Skin of body (tissue), 1 donor: ENCODE measurements at regions not wholly inside any gene's neighbourhood (a gene's known extent, or its start where the extent isn't known, plus 50 kb on each side); places are given as distances from the start of the nearest gene placed in this dataset.
"Not testable (repeated sequence)": the region's sequence is repeated elsewhere in the genome, so short reads cannot be mapped to it uniquely, and the experiment has no call there.

Experiments
- DNase-seq: peaks from one replicate; lab custom pipeline; 2025; lab: John Stamatoyannopoulos, UW

GRCh38 chr4:127498366-127498765 is 134.4 kb upstream of the INTU start:
- no peak for DNase-seq

DNA sequence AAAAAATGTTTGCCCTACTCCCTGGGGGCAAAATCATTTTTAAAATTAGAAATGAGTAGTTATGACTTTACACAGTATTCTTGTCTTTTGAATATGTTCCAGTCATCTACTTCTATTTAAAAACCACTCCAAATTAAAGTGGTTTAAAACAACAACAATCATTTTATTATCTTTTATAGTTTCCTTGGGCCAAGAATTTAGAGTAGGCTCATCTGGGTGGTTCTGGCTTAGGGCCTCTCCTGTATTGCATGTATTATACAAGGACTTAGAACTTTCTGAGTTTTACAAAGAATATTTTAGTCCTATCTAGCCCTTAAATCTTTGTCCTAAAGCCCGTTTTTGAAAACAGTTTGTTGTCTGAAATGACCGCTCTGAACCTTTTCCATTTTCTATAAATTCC is 132.5 kb upstream of the INTU start:
- DNase-seq = no peak

- no peak for DNase-seq
Observed at GRCh38 chr4:127501103-127501502, 131.7 kb upstream of the INTU start.

DNA sequence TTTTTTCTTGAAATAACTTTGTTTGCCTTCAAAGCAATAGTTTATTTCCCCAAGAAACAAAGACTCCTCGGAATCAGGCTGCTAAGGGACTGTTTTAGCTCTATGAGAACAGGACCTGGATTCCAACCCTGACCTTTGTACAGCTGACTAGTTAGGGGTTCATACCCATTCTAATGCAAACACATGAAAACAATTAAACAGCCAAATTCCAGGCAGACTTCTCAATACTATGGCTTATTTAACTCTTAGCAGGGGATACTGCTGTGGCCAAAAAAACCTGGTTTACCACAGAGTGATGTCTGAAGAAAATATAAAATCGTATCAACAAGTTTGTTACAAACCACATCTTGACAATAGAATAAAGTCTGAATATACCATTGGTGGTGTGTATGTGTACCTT is 129.6 kb upstream of the INTU start:
- no peak for DNase-seq

DNA sequence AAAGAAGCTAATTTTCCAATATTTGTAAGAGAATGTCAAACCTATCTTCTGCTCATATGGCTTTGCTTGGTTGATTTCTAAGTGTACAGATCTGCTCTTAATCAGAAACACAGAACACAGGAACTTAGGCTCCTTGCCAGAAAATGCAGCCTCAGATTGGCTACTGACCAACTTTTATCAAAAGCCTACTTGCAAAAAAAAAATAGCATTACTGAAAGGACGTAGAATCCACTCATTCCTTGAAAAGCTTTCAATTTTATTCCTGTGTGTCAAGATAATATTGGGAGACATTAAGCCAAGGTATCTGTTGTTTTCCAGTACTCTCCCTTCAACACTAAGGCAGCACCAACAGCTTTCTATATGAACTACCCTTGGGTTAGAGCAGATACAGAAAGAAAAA is 127.6 kb upstream of the INTU start:
- DNase-seq = peak; percentile 84

DNA sequence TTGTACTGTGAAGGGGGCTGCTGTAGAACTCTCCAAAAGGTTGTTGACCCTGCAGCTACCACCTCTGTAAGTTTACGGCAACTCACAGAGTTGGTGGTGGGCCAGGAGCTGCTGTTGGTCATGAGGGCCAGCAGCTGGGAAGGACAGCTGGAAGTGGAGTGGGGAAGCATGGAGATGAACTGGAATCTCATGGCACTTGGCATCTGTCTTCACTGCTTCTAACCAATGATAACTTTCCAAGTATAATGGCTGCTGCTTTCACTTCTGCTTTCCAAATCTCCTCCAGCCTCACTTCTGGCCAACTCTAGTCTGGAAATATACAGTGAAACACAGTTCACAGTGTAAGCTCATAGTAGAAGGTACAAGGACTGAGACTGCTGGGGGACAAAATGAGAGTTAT is 126.5 kb upstream of the INTU start:
- DNase-seq = no peak

DNA sequence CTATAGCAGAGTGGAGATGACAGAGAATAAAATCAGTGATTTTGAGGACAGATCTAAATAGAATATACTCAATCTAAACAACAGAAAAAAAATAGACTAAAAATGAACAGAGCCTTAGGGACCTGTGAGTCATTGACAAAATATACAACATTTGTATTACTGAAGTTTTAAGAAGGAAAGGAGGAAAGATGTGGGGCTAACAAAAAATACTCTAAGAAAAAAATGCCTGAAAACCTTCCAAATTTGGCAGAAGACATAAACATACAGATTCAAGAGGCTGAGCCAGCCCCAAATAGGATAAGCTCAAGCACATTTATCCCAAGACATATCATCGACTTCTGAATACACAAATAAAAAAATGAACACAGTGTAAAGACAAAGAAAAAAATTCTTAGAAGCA is 123.6 kb upstream of the INTU start:
- DNase-seq = no peak

DNA sequence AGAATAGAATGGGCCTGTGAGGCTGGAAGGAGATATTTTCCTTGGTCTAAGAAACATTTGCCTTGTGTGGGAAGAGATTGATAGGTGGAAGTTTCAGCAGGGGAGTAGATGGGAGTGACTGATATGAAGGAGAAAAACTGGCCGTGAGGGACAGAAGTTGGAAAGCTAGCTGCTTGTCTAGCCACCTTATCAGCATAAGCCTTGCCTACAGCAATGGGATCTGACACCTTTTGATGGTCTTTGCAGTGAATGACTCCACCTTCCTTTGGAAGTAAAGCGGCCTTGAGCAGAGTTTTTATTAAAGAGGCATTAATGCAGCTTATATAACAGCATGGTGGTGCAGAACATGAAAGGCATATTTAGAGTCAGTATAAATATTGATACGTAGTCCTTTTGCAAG is 120.1 kb upstream of the INTU start:
- not testable (repeated sequence) for DNase-seq

DNA sequence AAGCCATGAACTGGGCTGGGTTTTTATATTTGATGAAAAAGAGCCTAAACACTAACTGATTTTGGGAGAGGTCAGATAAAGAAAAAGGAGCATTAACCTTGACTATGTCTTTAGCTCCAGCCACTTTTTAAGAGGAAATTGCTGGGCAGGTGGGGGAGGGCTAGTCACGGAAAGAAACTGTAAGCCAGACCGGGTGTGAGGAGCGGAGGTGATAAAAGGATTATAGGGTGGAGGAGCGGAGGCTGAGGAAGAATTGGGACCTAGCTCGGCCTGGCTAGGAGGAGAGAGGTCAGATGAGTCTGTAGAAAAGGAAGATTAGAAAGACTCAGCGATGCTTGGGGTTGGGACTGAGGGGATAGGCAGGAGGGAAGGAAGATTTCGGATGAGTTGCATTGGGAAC is 117.5 kb upstream of the INTU start:
- not testable (repeated sequence) for DNase-seq

GRCh38 chr4:127518046-127518445 is 114.7 kb upstream of the INTU start:
- DNase-seq = no peak

- no peak for DNase-seq
Observed at GRCh38 chr4:127521463-127521862, 111.3 kb upstream of the INTU start.

GRCh38 chr4:127523369-127523768 is 109.4 kb upstream of the INTU start:
- DNase-seq = no peak

- DNase-seq = no peak
Observed at GRCh38 chr4:127525608-127526007, 107.1 kb upstream of the INTU start.

DNA sequence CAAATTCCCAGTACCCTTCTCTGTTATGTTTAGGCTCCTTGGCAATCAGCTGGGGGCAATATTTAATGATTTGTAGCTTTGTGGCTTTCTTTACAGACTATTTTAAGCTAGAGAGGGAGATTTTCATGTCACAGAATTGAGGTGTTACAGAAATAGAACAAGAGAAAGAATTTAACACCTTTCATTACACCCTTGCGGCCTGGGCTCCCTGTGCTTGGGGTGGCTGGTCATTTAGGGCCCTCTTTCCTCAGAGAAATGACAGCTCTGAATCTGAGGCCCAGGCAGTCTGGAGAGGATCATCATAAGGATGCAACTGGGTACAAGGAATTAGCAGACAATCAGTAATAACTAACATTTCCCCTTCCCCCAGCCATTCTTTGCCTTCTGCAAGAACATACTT is 104.5 kb upstream of the INTU start:
- no peak for DNase-seq

DNA sequence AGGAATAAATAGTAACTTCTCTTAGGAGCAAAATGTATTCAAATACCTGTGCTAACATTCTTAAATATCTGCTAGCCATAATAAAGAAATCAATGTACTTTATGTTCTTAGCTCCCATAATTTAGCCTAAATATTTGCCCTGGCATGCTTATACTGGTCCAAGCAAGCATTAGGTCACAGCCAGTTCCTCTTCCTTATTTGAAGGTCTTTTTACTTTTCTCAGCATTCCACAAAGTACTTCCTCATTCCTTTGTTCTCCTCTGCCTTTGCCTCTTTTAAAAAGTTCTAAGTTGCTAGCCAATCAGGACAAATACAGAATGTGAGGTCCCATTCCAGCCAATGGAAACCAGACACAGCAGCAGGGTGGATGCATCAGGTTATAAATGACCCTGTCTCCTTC is 102.9 kb upstream of the INTU start:
- not testable (repeated sequence) for DNase-seq

- DNase-seq = peak; percentile 96
Observed at GRCh38 chr4:127533028-127533700, 99.6 kb upstream of the INTU start.

DNA sequence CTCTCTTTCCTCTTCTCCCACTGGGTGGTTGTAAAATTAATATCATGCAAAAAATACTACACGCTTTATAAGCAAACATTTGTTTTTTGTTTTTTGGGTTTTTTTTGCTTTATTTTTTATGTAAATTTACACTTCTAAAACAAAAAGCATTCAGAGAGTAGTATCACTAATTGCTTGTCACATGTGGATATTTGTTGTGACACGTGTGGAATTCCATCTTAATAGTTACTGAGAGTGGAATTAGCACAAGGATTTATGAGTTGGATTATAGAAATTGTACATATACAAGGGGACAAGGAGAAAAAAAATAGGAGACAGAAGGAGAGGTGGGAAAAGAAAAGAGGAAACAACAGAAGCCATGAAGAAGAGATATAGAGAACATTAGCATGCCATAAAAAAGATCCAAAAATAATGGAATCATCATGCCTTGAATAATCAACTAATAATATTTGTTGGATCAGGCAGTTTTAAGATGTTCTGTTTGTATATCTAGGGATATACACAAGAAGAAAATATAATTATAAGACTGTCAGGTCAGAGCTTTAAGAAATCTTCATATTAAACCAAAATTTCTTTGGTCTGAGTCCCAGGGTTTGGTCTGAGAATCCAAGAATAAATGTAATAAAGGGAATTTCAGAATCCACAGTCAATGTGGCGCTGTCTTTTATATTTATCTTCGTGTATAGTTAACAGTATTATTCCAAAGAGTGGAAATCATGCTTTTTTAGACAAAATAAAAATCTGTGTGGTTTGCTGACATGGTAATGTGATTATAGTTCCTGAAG is 98.5 kb upstream of the INTU start:
- DNase-seq = no peak

DNA sequence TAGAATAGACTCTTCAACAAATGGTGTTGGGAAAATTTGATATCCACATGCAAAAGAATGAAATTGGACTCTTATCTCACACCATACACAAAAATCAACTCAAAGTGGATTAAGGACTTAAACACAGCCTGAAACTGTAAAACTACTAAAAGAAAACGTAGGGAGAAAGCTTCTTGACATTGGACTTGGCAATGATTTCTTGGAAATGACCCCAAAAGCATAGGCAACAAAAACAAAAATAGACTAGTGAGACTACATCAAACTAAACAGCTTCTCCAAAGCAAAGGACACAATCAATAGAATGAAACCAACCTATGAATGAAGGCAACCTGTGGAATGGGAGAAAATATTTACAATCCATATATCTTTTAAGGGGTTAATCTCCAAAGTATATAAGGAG is 94.7 kb upstream of the INTU start:
- DNase-seq = no peak

DNA sequence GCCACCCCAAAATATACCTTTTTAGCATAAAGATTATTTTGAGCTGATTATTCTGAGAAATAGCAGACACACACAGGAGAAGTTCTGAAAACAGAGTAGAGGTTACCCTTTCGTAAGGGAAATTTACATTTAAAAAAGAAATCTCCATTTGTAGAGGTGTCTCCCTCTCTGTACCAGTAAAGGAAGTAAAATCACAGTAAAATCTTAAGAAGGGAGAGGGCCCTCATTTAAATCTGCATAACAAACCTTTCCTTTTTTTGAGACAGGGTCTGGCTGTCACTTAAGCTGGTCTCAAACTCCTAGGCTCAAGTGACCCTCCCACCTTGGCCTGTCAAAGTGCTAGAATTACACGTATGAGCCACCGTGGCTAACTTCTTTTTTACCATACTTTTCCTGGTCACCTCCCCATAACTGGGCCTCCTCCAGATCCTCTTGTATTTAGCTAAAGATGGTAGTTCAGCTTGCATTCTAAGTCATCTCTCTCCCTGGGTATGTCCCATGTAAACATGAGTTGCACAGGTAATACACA is 92.2 kb upstream of the INTU start:
- no peak for DNase-seq

GRCh38 chr4:127545271-127545670 is 87.5 kb upstream of the INTU start:
- no peak for DNase-seq

- DNase-seq = peak; percentile 84
Observed at GRCh38 chr4:127548990-127549925, 83.5 kb upstream of the INTU start.

- DNase-seq = no peak
Observed at GRCh38 chr4:127555106-127555505, 77.7 kb upstream of the INTU start.
